GM18858 (cell line): ENCODE measurements at regions not wholly inside any gene's neighbourhood (a gene's known extent, or its start where the extent isn't known, plus 50 kb on each side); places are given as distances from the start of the nearest gene placed in this dataset.
"Not testable (repeated sequence)": the region's sequence is repeated elsewhere in the genome, so short reads cannot be mapped to it uniquely, and the experiment has no call there.

Experiments
- ATAC-seq: cut with Tn5 transposase; IDR thresholded peaks from one replicate; pipeline ENCODE4 v1.9.1; 2021; ENCODE audit not compliant: unreplicated experiment

DNA sequence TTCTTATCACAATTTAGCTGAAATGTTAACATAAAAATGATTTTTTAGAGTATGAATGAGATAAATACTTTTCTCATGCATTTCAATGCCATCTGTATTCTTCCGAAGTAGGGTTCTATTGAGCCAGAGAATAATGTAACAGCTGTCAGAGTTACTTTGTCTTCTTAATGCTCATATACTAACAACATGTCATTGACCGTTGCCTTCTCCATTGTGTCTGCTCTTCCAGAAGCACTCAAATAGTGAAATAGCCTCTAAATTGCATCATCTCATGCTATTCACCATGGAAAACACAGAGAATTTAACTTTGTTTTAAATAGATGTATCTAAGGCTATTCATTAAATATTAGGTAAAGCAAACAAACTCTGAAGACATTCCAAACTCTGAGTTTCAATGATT, 1875.9 kb upstream of the CDH9 start:
- no peak for ATAC-seq

GRCh38 chr5:28903643-28904042, 1865.3 kb upstream of the CDH9 start:
- no peak for ATAC-seq

GRCh38 chr5:28896949-28897348, 1858.6 kb upstream of the CDH9 start:
- no peak for ATAC-seq

GRCh38 chr5:28880936-28881335, 1842.5 kb upstream of the CDH9 start:
- no peak for ATAC-seq

- ATAC-seq, result no peak
These were observed 1838.7 kb upstream of the CDH9 start for GRCh38 chr5:28877050-28877449.

DNA sequence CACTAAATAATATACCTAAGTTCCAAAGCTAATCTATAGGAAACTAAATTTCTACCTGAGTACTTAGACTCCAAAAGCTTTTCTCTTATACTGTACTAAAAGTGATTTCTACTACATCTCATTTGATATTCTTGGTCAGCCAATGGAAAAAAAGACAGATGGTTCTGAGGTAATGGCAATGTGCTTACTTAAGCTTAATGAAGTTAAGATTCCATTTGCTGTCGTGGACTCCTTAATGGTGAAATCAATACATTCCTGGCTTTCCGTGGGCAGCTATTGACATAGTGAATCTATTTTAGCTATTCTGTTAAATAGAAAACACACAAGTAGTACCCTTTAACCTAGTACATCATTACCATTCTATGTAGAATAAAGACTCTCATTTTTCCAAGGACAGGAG, 1825.6 kb upstream of the CDH9 start:
- no peak for ATAC-seq

- no peak for ATAC-seq
These were observed 1824.4 kb upstream of the CDH9 start for GRCh38 chr5:28862860-28863196.

GRCh38 chr5:28862137-28862859, 1823.9 kb upstream of the CDH9 start:
- ATAC-seq, result no peak

GRCh38 chr5:28855626-28856025, 1817.2 kb upstream of the CDH9 start:
- ATAC-seq, result no peak

GRCh38 chr5:28850320-28850921, 1812.0 kb upstream of the CDH9 start:
- no peak for ATAC-seq

DNA sequence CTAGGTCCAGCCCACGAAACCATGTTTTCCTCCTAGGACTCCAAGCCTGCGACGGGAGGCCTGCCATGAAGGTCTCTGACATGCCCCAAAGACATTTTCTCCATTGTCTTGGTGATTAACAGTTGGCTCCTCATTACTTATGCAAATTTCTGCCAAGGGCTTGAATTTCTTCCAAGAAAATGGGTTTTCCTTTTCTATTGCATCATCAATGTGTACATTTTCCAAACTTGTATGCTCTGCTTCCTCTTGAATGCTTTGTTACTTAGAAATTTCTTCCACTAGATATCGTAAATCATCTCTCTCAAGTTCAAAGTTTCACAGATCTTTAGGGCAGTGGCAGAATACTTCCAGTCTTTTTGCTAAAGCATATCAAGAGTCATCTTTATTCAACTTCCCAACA, 1792.7 kb upstream of the CDH9 start:
- ATAC-seq, result no peak

DNA sequence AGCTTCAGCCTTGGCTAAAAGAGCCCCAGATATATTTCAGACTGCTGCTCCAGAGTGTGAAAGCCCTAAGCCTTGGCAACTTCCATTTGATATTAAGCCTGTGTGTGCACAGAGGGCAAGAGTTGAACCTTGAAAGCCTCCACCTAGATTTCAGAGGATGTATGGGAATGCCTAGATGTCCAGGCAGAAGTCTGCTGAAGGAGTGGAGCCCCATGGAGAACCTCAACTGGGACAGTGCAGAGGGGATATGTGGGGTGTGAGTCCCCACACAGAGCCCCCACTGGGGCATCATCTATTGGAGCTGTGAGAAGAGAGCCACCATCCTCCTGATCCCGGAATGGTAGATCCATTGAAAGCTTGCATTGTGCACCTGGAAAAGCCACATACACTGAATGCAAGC, 1784.8 kb upstream of the CDH9 start:
- no peak for ATAC-seq

GRCh38 chr5:28822071-28822470, 1783.7 kb upstream of the CDH9 start:
- ATAC-seq, result no peak

DNA sequence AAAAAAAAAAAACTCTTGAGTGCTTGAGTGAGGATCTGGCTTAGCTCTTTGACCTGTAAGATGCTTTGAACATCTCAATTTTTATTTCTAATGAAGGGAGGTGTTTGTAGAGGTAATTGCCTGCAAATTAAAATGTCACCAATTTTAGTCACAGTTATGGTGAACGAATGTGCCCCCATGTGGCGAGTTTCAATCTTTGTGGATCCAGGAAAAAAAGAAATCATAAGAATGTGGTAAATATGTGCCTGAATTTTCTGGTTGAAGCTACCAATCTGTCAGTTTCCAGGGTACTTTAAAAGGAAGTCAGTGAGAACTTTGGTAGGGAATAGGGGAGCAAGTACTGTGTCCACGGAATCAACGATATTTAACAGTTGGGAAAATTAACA, 1772.4 kb upstream of the CDH9 start:
- ATAC-seq, result no peak

DNA sequence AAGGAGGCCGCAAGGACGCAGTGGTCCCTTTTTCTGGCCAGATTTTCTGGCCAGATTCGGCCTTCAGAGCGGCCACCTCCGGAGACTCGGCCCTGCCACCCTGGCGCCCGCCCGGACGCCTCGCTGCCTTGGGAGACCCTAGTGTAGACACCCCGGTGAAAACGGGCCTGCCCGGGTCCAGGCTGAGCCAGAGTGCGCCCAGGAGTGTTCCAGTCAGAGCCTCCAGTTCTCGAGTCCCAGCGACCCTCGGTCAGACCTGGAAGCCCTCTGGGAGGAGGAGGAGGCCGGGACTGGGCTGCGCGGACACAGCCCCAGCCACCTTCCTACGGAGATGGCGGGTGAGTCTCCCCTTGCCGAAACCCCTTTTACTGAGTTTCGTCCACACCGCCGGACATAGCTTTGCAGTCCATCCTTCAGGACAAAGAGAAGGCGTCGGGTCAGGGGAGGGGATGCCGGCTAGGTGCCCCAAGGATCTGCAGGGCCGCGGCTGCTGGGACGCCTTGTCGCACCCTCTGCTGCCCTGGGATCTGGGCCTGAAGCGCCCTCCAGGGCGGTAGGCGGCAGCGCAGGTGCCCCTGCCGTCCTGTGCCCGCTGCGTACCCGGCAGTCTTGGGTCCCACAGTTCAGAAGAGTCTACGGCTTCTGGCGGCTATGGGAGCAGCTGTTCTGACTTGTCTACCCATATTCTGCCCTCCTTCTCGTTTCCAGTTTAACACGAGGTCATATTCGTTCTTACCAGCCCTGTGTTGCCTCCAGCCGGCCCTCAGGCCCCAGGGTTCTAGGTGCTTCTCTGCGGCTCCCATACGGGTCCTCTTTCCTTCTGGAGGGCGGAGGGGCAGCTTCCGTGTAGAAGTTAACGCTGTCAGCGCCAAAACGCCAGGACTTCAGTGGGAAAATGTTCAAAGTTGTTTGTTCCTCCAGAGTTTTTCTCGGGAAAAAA, 1771.7 kb upstream of the CDH9 start:
- no peak for ATAC-seq

DNA sequence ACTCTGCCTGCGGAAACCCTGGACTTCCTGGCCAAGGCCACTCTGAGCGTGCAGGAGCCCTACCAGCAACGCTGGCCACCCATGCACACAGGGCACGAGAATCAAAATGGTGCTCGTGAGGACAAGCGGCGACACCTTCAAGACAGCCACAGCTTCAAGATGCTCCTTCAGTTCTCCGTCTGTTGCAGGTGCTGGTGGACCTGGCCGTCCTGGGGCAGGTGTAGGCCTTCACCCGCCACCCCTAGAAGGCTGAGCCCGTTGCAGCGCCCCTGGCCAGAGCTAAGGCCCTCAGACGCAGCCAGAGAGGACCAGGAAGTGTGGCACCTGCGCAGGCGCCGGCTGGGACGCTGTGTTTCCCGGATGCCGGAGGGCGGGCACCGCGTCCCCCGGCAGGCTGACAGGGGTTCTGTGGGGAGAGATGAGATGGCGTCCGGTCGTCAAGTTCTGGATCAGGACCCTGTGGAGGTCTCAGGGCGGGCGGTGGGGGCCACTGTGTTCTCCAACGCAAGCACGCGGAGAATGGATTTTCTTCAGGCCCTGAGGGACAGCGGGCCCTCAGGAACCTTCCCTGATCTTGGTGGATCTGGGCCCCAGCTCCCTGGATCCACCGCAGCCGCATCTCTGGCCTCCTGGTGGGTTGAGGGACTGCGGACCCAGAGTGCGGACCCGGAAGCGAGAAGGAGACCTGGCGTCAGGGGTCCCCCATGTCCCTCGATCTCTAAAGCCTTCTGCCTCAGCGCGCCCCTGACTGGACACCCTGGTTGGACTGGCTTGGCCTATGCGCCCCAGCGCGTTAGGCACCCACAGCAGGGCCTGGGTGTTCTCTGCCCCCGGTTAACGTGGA, 1770.8 kb upstream of the CDH9 start:
- no peak for ATAC-seq

DNA sequence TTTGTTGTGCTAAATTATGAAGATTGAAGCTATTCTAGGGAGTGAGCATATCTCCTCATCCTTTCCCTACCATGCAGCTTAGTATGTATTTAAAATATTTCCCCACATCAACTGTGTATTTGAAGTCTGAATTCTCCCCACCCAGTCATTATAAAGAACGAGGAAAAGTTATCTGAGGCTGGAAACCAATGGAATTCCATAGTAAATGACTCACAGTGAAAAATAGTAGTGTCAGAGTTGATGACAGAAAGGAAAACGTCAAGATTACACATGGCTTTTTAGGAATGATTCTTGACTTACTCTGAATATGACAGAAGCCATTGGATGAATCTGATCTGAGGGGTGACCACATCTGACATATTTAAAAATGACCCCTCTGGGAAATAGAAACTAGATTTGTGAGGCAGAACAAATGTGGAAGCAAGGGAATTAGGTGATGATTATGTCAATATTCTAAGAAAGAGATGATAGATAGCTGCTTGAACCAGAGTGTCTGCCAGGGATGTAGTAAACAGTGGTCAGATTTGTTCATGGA, 1768.9 kb upstream of the CDH9 start:
- ATAC-seq, result no peak

DNA sequence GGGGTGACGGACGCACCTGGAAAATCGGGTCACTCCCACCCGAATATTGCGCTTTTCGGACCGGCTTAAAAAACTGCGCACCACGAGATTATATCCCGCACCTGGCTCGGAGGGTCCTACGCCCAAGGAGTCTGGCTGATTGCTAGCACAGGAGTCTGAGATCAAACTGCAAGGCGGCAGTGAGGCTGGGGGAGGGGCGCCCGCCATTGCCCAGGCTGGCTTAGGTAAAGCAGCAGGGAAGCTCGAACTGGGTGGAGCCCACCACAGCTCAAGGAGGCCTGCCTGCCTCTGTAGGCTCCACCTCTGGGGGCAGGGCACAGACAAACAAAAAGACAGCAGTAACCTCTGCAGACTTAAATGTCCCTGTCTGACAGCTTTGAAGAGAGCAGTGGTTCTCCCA, 1760.6 kb upstream of the CDH9 start:
- not testable (repeated sequence) for ATAC-seq

- ATAC-seq, result no peak
These were observed 1750.6 kb upstream of the CDH9 start for GRCh38 chr5:28788954-28789353.

DNA sequence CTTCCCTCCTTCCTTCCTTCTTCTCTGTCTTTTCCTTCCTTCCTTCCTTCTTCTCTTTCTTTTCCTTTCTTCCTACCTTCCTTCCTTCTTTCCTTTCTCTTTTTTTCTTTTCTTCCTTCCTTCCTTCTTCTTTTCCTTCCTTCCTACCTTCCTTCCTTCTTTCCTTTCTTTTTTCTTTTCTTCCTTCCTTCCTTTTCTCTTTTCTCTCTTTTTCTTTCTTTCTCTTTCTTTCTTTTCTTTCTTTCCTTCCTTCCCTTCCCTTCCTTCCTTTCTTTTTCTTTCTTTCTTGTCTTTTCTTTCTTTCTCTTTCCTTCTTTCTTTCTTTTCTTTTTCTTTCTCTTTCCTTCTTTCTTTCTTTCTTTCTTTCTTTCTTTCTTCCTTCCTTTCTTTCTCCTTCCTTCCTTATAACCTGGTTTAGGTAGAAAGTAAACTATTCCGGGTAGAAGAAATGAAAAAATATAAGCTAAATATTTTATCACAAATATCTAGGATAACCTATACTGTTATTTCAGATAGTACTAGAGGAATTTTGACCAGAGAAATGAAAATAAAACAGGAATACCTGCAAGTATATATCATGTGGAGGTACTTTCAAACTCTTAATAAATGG, 1741.8 kb upstream of the CDH9 start:
- ATAC-seq, result no peak
